Vagina (tissue), 2 donors: ENCODE measurements at regions not wholly inside any gene's neighbourhood (a gene's known extent, or its start where the extent isn't known, plus 50 kb on each side); places are given as distances from the start of the nearest gene placed in this dataset.

Experiments used
- DNase-seq, 2 donors: peaks; one replicate each; pipeline ENCODE4 v3.0.0-alpha.2; 2017; ENCODE audit errors: extremely low spot score in 2 of 2
- H3K27ac ChIP-seq: fragments of 200-600 bp; sonication (generic); one replicate; pipeline ENCODE4 v1.5.1; 2019
- H3K27me3 ChIP-seq: fragments of 200-600 bp; sonication (generic); one replicate; pipeline ENCODE4 v1.5.1; 2019
- H3K36me3 ChIP-seq, 2 donors: fragments of 200-600 bp; sonication (generic); one replicate each; pipeline ENCODE4 v1.5.1; 2017 to 2019
- H3K4me1 ChIP-seq: fragments of 200-600 bp; sonication (generic); one replicate; pipeline ENCODE4 v1.5.1; 2019
- H3K4me3 ChIP-seq, 2 donors: fragments of 200-600 bp; sonication (generic); 1 replicate in 1 of 2; 2 replicates in 1 of 2; pipeline ENCODE4 v1.5.1; 2016 to 2019
- H3K9me3 ChIP-seq: fragments of 200-600 bp; sonication (generic); one replicate; pipeline ENCODE4 v1.5.1; 2019
- CTCF ChIP-seq, 3 experiments: fragments of 450-650 bp in 2 of 3; fragments of 200-600 bp in 1 of 3; sonication (generic) in 1 of 3; IDR thresholded peaks; one replicate each; pipeline ENCODE4 v1.5.1; 2017 to 2019; ENCODE audit warnings: antibody characterized with exemption in 3 of 3, mild to moderate bottlenecking in 2 of 3, moderate library complexity in 2 of 3
- POLR2A ChIP-seq, 2 donors: fragments of 450-650 bp; IDR thresholded peaks; one replicate each; pipeline ENCODE4 v1.6.1; 2017; ENCODE audit warnings: antibody characterized with exemption in 2 of 2, mild to moderate bottlenecking in 2 of 2, moderate library complexity in 2 of 2
- POLR2AphosphoS5 ChIP-seq, 2 donors: sonication (generic); formaldehyde crosslinking; IDR thresholded peaks; one replicate each; pipeline ENCODE4 v1.9.0; 2017; ENCODE audit warnings: antibody characterized with exemption in 2 of 2, mild to moderate bottlenecking in 2 of 2, low read depth in 1 of 2; ENCODE audit not compliant: insufficient read depth in 1 of 2
- intact Hi-C: fragments of 100-400 bp; cut with DNase I; formaldehyde crosslinking; loops from one replicate; pipeline ENCODE4 v1.15.1; 2023

GRCh38 chr4:111453216-111453615, 692.0 kb upstream of the FAM241A start:
- DNase-seq, result no peak
- Histone ChIP-seq H3K27me3 (no peaks in the 10 kb centered on the region), H3K4me1 (no peaks in the 10 kb centered on the region), H3K27ac (no peak overlapping the region), H3K4me3 (no peak overlapping the region), H3K9me3 (no peaks in the 10 kb centered on the region), H3K36me3 (no peaks in the 10 kb centered on the region)
- intact Hi-C loops, result no loop called here
- TF ChIP-seq CTCF (IDR thresholded peaks at IDR 0.05), result no peak
- no peak for TF ChIP-seq POLR2A (IDR thresholded peaks at IDR 0.05)
- no peak for TF ChIP-seq POLR2AphosphoS5 (IDR thresholded peaks at IDR 0.05; ENCODE audit: insufficient read depth in 1 of 2, low read depth in 1 of 2)

- H3K27ac ChIP-seq, result no peak overlapping the region
- no peak for DNase-seq
- no peaks in the 10 kb centered on the region for H3K9me3 ChIP-seq
- intact Hi-C loops, result no loop called here
- H3K4me3 ChIP-seq, result no peak overlapping the region
- no peaks in the 10 kb centered on the region for H3K27me3 ChIP-seq
- no peak for TF ChIP-seq POLR2A (IDR thresholded peaks at IDR 0.05)
- TF ChIP-seq POLR2AphosphoS5 (IDR thresholded peaks at IDR 0.05; ENCODE audit: insufficient read depth in 1 of 2, low read depth in 1 of 2), result no peak
- TF ChIP-seq CTCF (IDR thresholded peaks at IDR 0.05), result no peak
- no peaks in the 10 kb centered on the region for H3K4me1 ChIP-seq
- no peaks in the 10 kb centered on the region for H3K36me3 ChIP-seq
Measured at GRCh38 chr4:111454961-111455360, 690.3 kb upstream of the FAM241A start.

GRCh38 chr4:111464251-111465045, 680.8 kb upstream of the FAM241A start:
- Histone ChIP-seq H3K27me3 (no peaks in the 10 kb centered on the region), H3K27ac (no peak overlapping the region), H3K36me3 (no peaks in the 10 kb centered on the region), H3K4me3 (no peak overlapping the region), H3K4me1 (no peaks in the 10 kb centered on the region), H3K9me3 (no peaks in the 10 kb centered on the region)
- intact Hi-C loops, result no loop called here
- no peak for TF ChIP-seq POLR2AphosphoS5 (IDR thresholded peaks at IDR 0.05; ENCODE audit: insufficient read depth in 1 of 2, low read depth in 1 of 2)
- no peak for TF ChIP-seq POLR2A (IDR thresholded peaks at IDR 0.05)
- no peak for TF ChIP-seq CTCF (IDR thresholded peaks at IDR 0.05)
- DNase-seq, result no peak

- Histone ChIP-seq H3K36me3 (no peaks in the 10 kb centered on the region), H3K9me3 (no peaks in the 10 kb centered on the region), H3K27ac (no peak overlapping the region), H3K4me1 (no peaks in the 10 kb centered on the region), H3K27me3 (no peaks in the 10 kb centered on the region), H3K4me3 (no peak overlapping the region)
- DNase-seq, result no peak
- intact Hi-C loops, result no loop called here
- TF ChIP-seq POLR2A (IDR thresholded peaks at IDR 0.05), result no peak
- TF ChIP-seq CTCF (IDR thresholded peaks at IDR 0.05), result no peak
- no peak for TF ChIP-seq POLR2AphosphoS5 (IDR thresholded peaks at IDR 0.05; ENCODE audit: insufficient read depth in 1 of 2, low read depth in 1 of 2)
Measured at GRCh38 chr4:111466811-111467604, 678.2 kb upstream of the FAM241A start.

- TF ChIP-seq CTCF (IDR thresholded peaks at IDR 0.05) (no peak), POLR2AphosphoS5 (IDR thresholded peaks at IDR 0.05; ENCODE audit: insufficient read depth in 1 of 2, low read depth in 1 of 2) (no peak), POLR2A (IDR thresholded peaks at IDR 0.05) (no peak)
- no peaks in the 10 kb centered on the region for H3K9me3 ChIP-seq
- H3K4me3 ChIP-seq, result no peak overlapping the region
- H3K27ac ChIP-seq, result no peak overlapping the region
- no peaks in the 10 kb centered on the region for H3K36me3 ChIP-seq
- no peaks in the 10 kb centered on the region for H3K27me3 ChIP-seq
- DNase-seq, result no peak
- intact Hi-C loops, result no loop called here
- H3K4me1 ChIP-seq, result no peaks in the 10 kb centered on the region
Measured at GRCh38 chr4:111475001-111475400, 670.3 kb upstream of the FAM241A start.
